ENCODE measurements at regions not wholly inside any gene's neighbourhood (a gene's known extent, or its start where the extent isn't known, plus 50 kb on each side); places are given as distances from the start of the nearest gene placed in this dataset.

DNA sequence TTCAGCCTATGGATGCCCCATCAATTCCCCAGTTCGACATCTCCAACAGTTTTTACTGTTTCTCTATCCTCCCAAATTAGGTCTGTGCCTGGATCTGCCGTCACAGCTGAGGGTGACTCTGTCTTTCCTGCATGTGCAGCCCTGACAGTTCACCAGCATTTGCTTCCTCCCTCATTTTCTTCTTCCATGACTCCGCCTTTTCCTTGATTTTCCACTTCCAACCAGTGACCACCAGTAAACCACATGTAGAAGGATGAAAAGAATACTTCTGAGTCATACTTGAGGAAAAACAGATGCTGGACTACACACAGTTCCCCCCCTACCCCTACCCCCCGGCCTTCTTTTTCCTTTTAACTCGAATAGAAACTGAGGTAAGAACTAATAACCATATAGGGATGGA lies 311.8 kb upstream of the POM121L12 start:
- no peak for TF ChIP-seq POLR2AphosphoS5 (IDR thresholded peaks at IDR 0.05; ENCODE audit: borderline replicate concordance, low read depth, low read length)
- TF ChIP-seq FOXP2 (optimal IDR thresholded peaks at IDR 0.05; ENCODE audit: control extremely low read depth, extremely low read length, insufficient read depth) = no peak
- no peak for TF ChIP-seq EZH2 (IDR thresholded peaks at IDR 0.05)
- no peaks in the 10 kb centered on the region for H3K36me3 ChIP-seq (ENCODE audit: insufficient read depth, low read length)
- no peak overlapping the region for H3K4me3 ChIP-seq
- no peak for DNase-seq (ENCODE audit: low read depth, low spot score)
- no peak overlapping the region for H3K27ac ChIP-seq
- H3K9ac ChIP-seq (ENCODE audit: insufficient read length) = no peak overlapping the region
- no peaks in the 10 kb centered on the region for H3K9me3 ChIP-seq (ENCODE audit: low read depth, low read length)

- Histone ChIP-seq H3K9me3 (ENCODE audit: low read depth, low read length) (no peaks in the 10 kb centered on the region), H3K27ac (no peak overlapping the region), H3K9ac (ENCODE audit: insufficient read length) (no peak overlapping the region), H3K4me3 (no peak overlapping the region), H3K36me3 (ENCODE audit: insufficient read depth, low read length) (no peaks in the 10 kb centered on the region)
- DNase-seq (ENCODE audit: low read depth, low spot score) = no peak
- TF ChIP-seq POLR2AphosphoS5 (IDR thresholded peaks at IDR 0.05; ENCODE audit: borderline replicate concordance, low read depth, low read length) = no peak
- TF ChIP-seq EZH2 (IDR thresholded peaks at IDR 0.05) = no peak
These were observed 314.6 kb upstream of the POM121L12 start for GRCh38 chr7:52720856-52721255.

GRCh38 chr7:52719677-52720076 lies 315.8 kb upstream of the POM121L12 start:
- H3K9ac ChIP-seq (ENCODE audit: insufficient read length) = no peak overlapping the region
- no peak for DNase-seq (ENCODE audit: low read depth, low spot score)
- TF ChIP-seq EZH2 (IDR thresholded peaks at IDR 0.05) = no peak
- TF ChIP-seq FOXP2 (optimal IDR thresholded peaks at IDR 0.05; ENCODE audit: control extremely low read depth, extremely low read length, insufficient read depth) = no peak
- TF ChIP-seq POLR2AphosphoS5 (IDR thresholded peaks at IDR 0.05; ENCODE audit: borderline replicate concordance, low read depth, low read length) = no peak
- no peaks in the 10 kb centered on the region for H3K9me3 ChIP-seq (ENCODE audit: low read depth, low read length)
- H3K4me3 ChIP-seq = no peak overlapping the region
- no peak overlapping the region for H3K27ac ChIP-seq
- no peaks in the 10 kb centered on the region for H3K36me3 ChIP-seq (ENCODE audit: insufficient read depth, low read length)

DNA sequence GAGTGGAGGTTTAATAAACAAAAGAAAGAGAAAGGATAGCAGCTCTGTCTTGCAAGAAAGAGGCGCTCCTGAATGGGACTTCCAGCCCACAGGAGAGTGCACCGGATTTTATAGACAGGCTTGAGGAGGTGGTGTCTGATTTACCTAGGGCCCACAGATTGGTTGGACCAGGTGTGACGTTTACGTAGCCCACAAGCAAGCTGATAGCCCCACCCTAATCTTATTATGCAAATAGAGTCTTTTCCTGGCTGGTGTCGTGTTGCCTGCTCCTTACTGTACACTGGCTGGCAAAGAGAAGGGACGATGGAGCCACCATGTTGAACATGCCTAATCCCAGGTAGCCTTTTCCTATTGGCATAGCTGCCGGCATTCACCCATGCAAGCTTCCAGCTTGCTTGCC lies 319.7 kb upstream of the POM121L12 start:
- Histone ChIP-seq H3K27ac (no peak overlapping the region), H3K9ac (ENCODE audit: insufficient read length) (no peak overlapping the region), H3K36me3 (ENCODE audit: insufficient read depth, low read length) (no peaks in the 10 kb centered on the region), H3K4me3 (no peak overlapping the region), H3K9me3 (ENCODE audit: low read depth, low read length) (no peaks in the 10 kb centered on the region)
- TF ChIP-seq POLR2AphosphoS5 (IDR thresholded peaks at IDR 0.05; ENCODE audit: borderline replicate concordance, low read depth, low read length) (no peak), EZH2 (IDR thresholded peaks at IDR 0.05) (no peak), FOXP2 (optimal IDR thresholded peaks at IDR 0.05; ENCODE audit: control extremely low read depth, extremely low read length, insufficient read depth) (no peak)
- no peak for DNase-seq (ENCODE audit: low read depth, low spot score)

DNA sequence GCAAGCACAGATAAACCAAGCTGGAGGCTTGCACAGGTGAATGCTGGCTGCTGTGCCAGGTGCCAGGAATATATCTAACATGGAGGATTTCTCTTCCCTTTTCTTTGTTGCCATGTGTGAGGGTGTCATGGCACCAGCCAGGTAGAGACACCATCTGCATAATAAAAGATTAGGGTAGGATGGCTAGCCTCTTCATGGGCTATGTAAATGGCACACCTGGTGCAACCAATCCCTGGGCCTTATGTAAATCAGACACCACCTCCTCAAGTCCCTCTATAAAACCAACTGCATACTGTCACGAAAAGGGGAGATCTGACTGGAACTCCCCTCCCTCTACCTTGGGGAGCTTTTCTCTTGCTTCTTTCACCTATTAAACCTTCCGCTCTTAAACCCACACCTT lies 322.5 kb upstream of the POM121L12 start:
- TF ChIP-seq FOXP2 (optimal IDR thresholded peaks at IDR 0.05; ENCODE audit: control extremely low read depth, extremely low read length, insufficient read depth) (no peak), POLR2AphosphoS5 (IDR thresholded peaks at IDR 0.05; ENCODE audit: borderline replicate concordance, low read depth, low read length) (no peak), EZH2 (IDR thresholded peaks at IDR 0.05) (no peak)
- no peaks in the 10 kb centered on the region for H3K36me3 ChIP-seq (ENCODE audit: insufficient read depth, low read length)
- H3K9me3 ChIP-seq (ENCODE audit: low read depth, low read length) = no peaks in the 10 kb centered on the region
- no peak for DNase-seq (ENCODE audit: low read depth, low spot score)
- H3K4me3 ChIP-seq = no peak overlapping the region
- H3K27ac ChIP-seq = no peak overlapping the region
- H3K9ac ChIP-seq (ENCODE audit: insufficient read length) = no peak overlapping the region

DNA sequence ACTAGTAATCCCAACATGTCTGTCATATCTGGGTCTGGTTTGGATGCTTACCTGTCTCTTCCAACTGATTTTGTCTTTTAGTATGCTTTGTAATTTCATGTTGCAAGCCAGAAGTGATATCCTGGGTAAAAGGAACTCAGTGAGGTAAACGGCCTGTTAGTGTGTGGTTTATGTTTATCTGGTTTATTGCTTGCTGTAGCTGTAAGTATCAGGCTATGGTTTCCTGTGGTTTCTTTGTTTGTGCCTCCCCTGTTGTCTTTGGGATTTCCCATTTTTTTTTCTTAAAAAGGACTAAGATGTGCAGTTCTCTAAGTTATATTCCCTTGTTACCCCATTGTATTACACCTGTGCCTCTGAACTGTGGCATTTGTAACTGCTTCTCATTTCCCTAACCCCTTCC lies 323.5 kb upstream of the POM121L12 start:
- H3K36me3 ChIP-seq (ENCODE audit: insufficient read depth, low read length) = no peaks in the 10 kb centered on the region
- H3K9ac ChIP-seq (ENCODE audit: insufficient read length) = no peak overlapping the region
- H3K9me3 ChIP-seq (ENCODE audit: low read depth, low read length) = no peaks in the 10 kb centered on the region
- H3K27ac ChIP-seq = no peak overlapping the region
- DNase-seq (ENCODE audit: low read depth, low spot score) = no peak
- no peak overlapping the region for H3K4me3 ChIP-seq
- TF ChIP-seq EZH2 (IDR thresholded peaks at IDR 0.05) = no peak
- TF ChIP-seq POLR2AphosphoS5 (IDR thresholded peaks at IDR 0.05; ENCODE audit: borderline replicate concordance, low read depth, low read length) = no peak
- no peak for TF ChIP-seq FOXP2 (optimal IDR thresholded peaks at IDR 0.05; ENCODE audit: control extremely low read depth, extremely low read length, insufficient read depth)

DNA sequence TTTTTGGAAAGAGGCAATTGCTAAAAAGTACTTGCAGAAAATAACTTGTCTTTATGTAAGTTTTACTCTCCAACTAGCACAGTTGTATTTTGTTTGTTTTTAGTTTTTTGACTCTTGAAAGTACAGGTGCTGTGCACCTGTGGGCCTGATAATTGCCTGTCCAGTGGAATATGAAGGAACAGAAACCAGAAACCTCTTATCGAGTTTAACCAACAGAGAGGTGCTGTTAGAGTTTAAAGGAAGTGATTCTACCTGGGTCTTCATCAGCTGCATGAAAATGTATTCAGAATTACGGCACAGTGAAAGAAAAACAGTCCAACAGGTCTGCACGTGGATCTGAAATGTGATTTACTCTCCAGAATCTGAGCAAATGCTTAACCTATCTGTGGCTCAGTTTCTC lies 326.6 kb upstream of the POM121L12 start:
- H3K9me3 ChIP-seq (ENCODE audit: low read depth, low read length) = no peaks in the 10 kb centered on the region
- no peak overlapping the region for H3K27ac ChIP-seq
- no peak for DNase-seq (ENCODE audit: low read depth, low spot score)
- TF ChIP-seq EZH2 (IDR thresholded peaks at IDR 0.05) (no peak), POLR2AphosphoS5 (IDR thresholded peaks at IDR 0.05; ENCODE audit: borderline replicate concordance, low read depth, low read length) (no peak), FOXP2 (optimal IDR thresholded peaks at IDR 0.05; ENCODE audit: control extremely low read depth, extremely low read length, insufficient read depth) (no peak)
- no peak overlapping the region for H3K9ac ChIP-seq (ENCODE audit: insufficient read length)
- H3K36me3 ChIP-seq (ENCODE audit: insufficient read depth, low read length) = no peaks in the 10 kb centered on the region
- no peak overlapping the region for H3K4me3 ChIP-seq

GRCh38 chr7:52705768-52706167 lies 329.7 kb upstream of the POM121L12 start:
- no peak for TF ChIP-seq EZH2 (IDR thresholded peaks at IDR 0.05)
- no peak for TF ChIP-seq FOXP2 (optimal IDR thresholded peaks at IDR 0.05; ENCODE audit: control extremely low read depth, extremely low read length, insufficient read depth)
- no peak for TF ChIP-seq POLR2AphosphoS5 (IDR thresholded peaks at IDR 0.05; ENCODE audit: borderline replicate concordance, low read depth, low read length)
- Histone ChIP-seq H3K27ac (no peak overlapping the region), H3K4me3 (no peak overlapping the region), H3K36me3 (ENCODE audit: insufficient read depth, low read length) (no peaks in the 10 kb centered on the region), H3K9me3 (ENCODE audit: low read depth, low read length) (no peaks in the 10 kb centered on the region), H3K9ac (ENCODE audit: insufficient read length) (no peak overlapping the region)
- no peak for DNase-seq (ENCODE audit: low read depth, low spot score)

GRCh38 chr7:52700349-52700748 lies 335.1 kb upstream of the POM121L12 start:
- no peak for TF ChIP-seq POLR2AphosphoS5 (IDR thresholded peaks at IDR 0.05; ENCODE audit: borderline replicate concordance, low read depth, low read length)
- TF ChIP-seq FOXP2 (optimal IDR thresholded peaks at IDR 0.05; ENCODE audit: control extremely low read depth, extremely low read length, insufficient read depth) = no peak
- TF ChIP-seq EZH2 (IDR thresholded peaks at IDR 0.05) = no peak

More at GRCh38 chr7:52700349-52700748, 335.1 kb upstream of the POM121L12 start:
- no peak overlapping the region for H3K9ac ChIP-seq (ENCODE audit: insufficient read length)
- no peak for DNase-seq (ENCODE audit: low read depth, low spot score)
- no peak overlapping the region for H3K4me3 ChIP-seq
- H3K27ac ChIP-seq = no peak overlapping the region
- H3K36me3 ChIP-seq (ENCODE audit: insufficient read depth, low read length) = no peaks in the 10 kb centered on the region
- H3K9me3 ChIP-seq (ENCODE audit: low read depth, low read length) = no peaks in the 10 kb centered on the region
